GM18511 (cell line): ENCODE measurements at regions not wholly inside any gene's neighbourhood (a gene's known extent, or its start where the extent isn't known, plus 50 kb on each side); places are given as distances from the start of the nearest gene placed in this dataset.

Experiments used
- ATAC-seq: cut with Tn5 transposase; IDR thresholded peaks from one replicate; pipeline ENCODE4 v1.9.1; 2021; ENCODE audit warnings: mild to moderate bottlenecking, moderate library complexity; ENCODE audit not compliant: unreplicated experiment

DNA sequence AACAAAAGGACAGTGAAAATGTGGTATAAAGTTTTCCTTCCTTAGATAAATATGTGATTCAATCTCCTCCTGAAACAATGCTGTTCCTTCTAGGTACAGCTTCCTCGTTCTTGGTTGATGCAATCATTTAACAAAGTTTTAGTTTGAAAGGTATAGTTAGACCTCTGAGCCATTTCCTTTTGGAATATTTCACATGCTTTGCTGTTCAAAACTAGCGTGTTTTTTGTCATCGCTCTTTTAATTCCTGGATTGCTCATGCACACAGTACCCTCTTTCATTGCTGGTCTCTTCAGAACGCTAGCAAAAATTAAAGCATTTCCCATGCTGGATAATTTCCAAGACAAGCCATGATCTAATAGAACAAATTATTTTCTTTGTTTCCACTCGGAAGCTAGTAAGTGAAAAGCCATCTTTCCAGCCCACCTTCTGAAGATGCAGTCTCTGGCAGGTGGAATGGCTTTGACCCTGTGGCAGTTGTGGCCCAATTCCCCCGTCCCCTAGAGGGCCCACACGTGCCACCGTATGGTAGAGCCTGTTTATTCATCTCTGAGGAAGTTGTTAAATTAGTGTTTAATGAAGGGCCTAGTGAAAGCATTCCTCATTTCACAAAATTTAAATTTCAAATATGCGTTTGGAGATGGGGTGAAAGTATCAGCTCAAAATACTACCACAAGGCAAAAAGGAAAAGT, 1040.6 kb upstream of the SLC10A2 start:
- no peak for ATAC-seq

- no peak for ATAC-seq
Measured at GRCh38 chr13:104105418-104106355, 1039.5 kb upstream of the SLC10A2 start.

GRCh38 chr13:104099750-104100149, 1033.5 kb upstream of the SLC10A2 start:
- no peak for ATAC-seq

- no peak for ATAC-seq
Measured at GRCh38 chr13:104098421-104098820, 1032.2 kb upstream of the SLC10A2 start.

- no peak for ATAC-seq
Measured at GRCh38 chr13:104086759-104087158, 1020.5 kb upstream of the SLC10A2 start.

DNA sequence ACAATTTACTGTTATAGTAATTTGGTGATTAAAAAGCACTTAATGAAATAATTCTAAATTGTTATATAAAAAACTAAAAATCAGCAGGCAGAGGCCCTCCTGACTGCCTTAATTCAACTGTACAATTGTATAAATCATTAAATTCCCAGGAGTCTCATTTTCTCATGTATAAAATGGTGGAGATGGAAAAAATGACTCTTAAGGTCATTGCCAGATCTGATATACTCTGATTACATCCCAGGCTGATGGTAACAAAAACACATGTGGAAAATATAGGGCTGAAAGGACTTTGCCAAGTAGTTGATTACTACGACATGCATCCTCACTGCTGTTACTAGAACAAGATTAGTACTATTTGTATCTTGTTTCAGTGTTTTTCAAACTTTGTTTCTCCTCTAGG, 1020.0 kb upstream of the SLC10A2 start:
- no peak for ATAC-seq

DNA sequence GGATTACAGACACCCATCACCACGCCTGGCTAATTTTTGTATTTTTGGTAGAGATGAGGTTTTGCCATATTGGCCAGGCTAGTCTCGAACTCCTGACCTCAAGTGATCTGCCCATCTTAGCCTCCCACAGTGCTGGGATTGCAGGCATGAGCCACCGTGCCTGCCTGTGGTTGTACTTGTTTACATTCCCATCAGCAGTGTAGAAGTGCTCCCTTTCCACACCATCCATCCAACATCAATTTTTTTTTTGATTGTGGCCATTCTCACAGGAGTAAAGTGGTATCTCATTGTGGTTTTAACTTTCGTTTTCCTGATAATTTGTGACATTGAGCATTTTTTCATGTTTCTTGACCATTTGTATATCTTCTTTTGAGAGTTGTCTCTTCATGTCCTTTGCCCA, 1019.4 kb upstream of the SLC10A2 start:
- no peak for ATAC-seq

DNA sequence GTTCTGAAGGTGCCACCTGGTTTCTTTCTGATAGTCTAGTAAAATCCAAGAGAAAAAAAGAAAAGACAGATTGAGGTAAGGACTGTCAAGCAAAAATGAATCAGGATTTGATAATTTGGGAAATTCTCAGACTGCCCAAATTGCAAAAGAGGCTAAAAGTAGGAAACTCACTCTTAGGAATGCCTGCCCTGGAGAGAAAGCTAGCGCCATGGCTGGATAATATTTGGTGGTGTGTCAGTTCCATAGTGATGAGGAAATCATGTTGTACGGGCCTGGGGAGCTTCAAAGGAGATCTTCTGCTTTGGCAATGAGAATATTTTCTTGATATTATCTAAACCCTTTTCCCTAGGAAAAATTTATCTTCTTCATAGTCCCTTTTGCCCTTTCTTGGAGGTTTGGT, 1008.1 kb upstream of the SLC10A2 start:
- ATAC-seq: no peak

- no peak for ATAC-seq
Measured at GRCh38 chr13:104071806-104072205, 1005.6 kb upstream of the SLC10A2 start.

DNA sequence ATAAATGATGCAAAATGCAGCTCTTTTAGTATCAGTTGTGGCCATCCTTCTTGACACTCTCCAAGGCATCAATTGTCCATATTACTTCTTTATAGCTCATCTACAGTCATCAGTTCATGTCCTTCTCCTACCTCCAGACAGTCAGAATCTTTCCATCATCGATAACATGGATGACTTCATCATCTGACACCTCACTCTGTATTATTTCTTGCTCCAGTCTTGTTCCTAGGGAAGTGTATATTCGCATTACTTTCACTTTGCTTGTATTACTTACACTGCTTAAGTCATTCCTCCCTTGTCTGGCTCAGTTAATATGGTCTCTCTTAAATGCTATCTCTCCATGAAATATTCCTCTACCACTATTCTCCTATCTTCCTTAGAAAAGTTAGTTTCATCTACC, 999.1 kb upstream of the SLC10A2 start:
- no peak for ATAC-seq

DNA sequence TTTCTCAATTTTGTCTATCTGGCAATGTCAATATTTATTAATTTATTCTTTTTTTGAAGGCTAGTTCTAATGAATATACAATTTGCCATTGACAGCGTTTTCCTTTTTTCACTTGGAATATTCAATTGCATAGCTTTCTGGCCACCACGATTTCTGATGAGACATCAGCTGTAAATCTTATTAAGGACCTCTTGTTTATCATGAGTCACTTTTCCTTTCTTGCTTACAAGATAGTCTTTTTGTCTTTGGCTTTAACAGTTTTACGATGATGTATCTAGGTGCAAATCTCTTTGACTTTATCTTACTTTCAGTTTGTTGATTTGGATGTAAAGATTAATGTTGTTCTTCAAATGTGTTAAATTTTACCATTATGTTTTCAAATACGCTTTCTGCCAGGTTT, 991.6 kb upstream of the SLC10A2 start:
- no peak for ATAC-seq

DNA sequence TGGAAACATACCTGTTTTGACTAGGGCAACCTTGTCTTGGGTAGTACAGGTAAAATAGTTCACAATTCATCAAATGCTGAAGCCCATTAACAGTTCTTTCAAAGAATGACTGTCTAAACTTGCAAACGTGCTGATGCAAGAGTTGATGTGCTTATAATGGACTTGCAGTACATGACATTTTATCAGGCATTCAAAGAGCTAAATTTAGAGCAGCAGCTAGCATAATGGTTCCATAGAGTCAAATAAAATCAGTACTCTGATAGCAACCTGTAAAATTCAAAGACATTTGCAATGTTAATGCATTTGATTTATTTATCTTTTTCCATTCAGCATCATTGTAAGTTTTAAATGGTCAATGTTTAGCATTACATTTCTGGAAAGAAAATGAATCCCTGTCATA, 979.7 kb upstream of the SLC10A2 start:
- no peak for ATAC-seq

GRCh38 chr13:104043184-104043583, 977.0 kb upstream of the SLC10A2 start:
- no peak for ATAC-seq

GRCh38 chr13:104034891-104035290, 968.7 kb upstream of the SLC10A2 start:
- no peak for ATAC-seq

DNA sequence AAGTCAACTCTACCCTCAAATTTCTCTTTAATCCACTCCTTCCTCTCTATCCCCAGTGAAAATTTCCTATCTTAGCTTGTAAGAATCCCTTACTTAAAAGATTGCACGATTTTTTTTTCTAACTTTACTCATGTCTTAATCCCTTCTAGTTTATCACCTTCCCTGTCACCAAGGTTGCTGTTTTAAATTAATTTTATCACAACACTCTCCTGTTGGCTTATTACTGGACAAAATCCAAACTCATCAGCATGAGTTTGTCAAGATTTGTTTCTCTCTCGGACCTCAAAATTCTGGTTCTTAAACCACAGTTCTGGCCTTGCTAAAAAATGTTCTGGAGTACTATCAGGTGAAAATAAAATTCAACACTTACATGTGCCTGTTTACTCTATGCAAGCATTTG, 959.1 kb upstream of the SLC10A2 start:
- ATAC-seq: no peak

- no peak for ATAC-seq
Measured at GRCh38 chr13:104024416-104025170, 958.4 kb upstream of the SLC10A2 start.

DNA sequence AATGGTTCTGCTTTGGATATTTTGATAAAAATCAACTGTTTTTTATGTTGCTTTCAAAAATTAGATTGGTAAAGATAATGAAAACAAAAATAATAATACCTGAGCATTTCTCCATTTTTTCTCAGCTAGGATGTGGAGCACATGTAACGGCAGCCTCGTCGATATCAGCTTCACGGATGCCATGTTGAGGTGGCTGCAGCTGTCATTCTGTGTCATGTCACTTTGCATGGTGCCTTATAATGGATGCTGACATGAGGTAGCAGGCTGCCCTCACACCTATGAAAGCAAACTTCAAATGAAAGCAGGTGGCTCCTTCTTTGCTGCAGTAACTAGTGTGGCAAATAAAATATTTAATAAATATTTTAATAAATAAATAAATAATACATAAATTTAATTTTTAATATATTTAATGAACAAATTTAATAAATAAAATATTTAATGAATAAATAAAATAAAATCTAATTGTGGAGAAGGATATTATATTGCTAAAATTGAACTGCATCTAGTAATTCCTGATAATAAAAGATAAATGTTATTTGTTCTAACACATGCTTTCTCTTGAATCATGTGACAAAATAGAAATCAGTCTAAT, 955.7 kb upstream of the SLC10A2 start:
- ATAC-seq: no peak

DNA sequence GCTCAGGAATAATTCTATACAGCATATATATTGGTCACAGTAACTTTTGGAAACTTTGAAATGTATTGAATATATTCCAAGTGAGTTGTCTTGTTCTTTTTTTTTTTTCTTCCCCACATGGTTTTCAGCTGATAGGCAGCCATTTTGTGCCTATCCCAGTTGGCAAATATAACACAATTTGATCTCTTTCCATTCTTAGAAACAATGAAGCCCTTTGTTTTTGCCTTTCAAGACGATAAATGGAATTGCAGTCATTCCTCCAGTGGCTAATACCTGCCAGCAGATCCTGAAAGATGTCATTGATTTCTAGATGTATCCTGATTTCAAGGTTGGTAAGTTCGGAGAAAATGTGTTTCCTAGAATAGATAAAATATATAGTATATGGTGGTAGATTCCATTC, 951.1 kb upstream of the SLC10A2 start:
- no peak for ATAC-seq

- no peak for ATAC-seq
Measured at GRCh38 chr13:104015646-104016396, 949.6 kb upstream of the SLC10A2 start.
